SK-N-SH (cell line): ENCODE measurements at regions not wholly inside any gene's neighbourhood (a gene's known extent, or its start where the extent isn't known, plus 50 kb on each side); places are given as distances from the start of the nearest gene placed in this dataset.

Experiments
- CTCF ChIA-PET: fragments of 300-600, 350-600 bp; formaldehyde crosslinking; extraction: SDS; loops from one replicate; lab custom pipeline; 2021; lab: Yijun Ruan, JAX
- POLR2A ChIA-PET: fragments of 350-600 bp; sonication (Branson Sonifier 250); formaldehyde crosslinking; extraction: SDS; loops from one replicate; lab custom pipeline; 2020; ENCODE audit warnings: antibody characterized with exemption, inconsistent platforms; lab: Yijun Ruan, JAX
- DNase-seq: peaks from one replicate; pipeline ENCODE4 v3.0.0; 2012
- H2AFZ ChIP-seq: fragments of 200-600 bp; sonication (generic); 2 replicates; pipeline ENCODE4 v1.8.1; 2016; ENCODE audit warnings: antibody characterized with exemption, mild to moderate bottlenecking, low read depth
- H3F3A ChIP-seq: fragments of 200-600 bp; sonication (generic); replicated peaks from 2 replicates; pipeline ENCODE3; 2016; ENCODE audit warnings: antibody characterized with exemption, mild to moderate bottlenecking; ENCODE audit not compliant: insufficient read depth
- H3K27ac ChIP-seq, 2 experiments: fragments of 200-500 bp in 1 of 2; fragments of 200-600 bp in 1 of 2; sonication (Bioruptor generic) in 1 of 2; sonication (generic), shearing (Covaris generic) in 1 of 2; 2 replicates each; pipeline versions ENCODE4 v1.5.1 to v1.6.1; 2014 to 2016; ENCODE audit warnings: low read depth in 2 of 2, inconsistent platforms in 1 of 2, low read length in 1 of 2, mild to moderate bottlenecking in 1 of 2, mixed read lengths in 1 of 2
- H3K27me3 ChIP-seq: fragments of 200-600 bp; sonication (generic), shearing (Covaris generic); 2 replicates; pipeline ENCODE4 v1.6.1; 2016; ENCODE audit warnings: mixed run types; ENCODE audit not compliant: insufficient read depth
- H3K36me3 ChIP-seq, 2 experiments: fragments of 200-500 bp in 1 of 2; fragments of 200-600 bp in 1 of 2; sonication (Bioruptor generic) in 1 of 2; sonication (generic) in 1 of 2; replicated peaks in 1 of 2; 2 replicates each; pipeline versions ENCODE3 to v1.5.1; 2014 to 2016; ENCODE audit warnings: low read length in 1 of 2, mild to moderate bottlenecking in 1 of 2; ENCODE audit not compliant: insufficient read depth in 2 of 2, control insufficient read depth in 1 of 2
- H3K4me1 ChIP-seq, 2 experiments: fragments of 200-500 bp in 1 of 2; fragments of 200-600 bp in 1 of 2; sonication (Bioruptor generic) in 1 of 2; sonication (generic), shearing (Covaris generic) in 1 of 2; 2 replicates each; pipeline versions ENCODE4 v1.5.1 to v1.6.1; 2014 to 2016; ENCODE audit warnings: low read depth in 1 of 2, low read length in 1 of 2, mixed run types in 1 of 2; ENCODE audit not compliant: insufficient read depth in 2 of 2, control insufficient read depth in 1 of 2
- H3K4me2 ChIP-seq: fragments of 200-600 bp; sonication (generic), shearing (Covaris generic); 2 replicates; pipeline ENCODE4 v1.6.1; 2017; ENCODE audit warnings: mixed run types
- H3K4me3 ChIP-seq, 2 experiments: fragments of 200-500 bp in 1 of 2; fragments of 200-600 bp in 1 of 2; sonication (Bioruptor generic) in 1 of 2; sonication (generic), shearing (Covaris generic) in 1 of 2; 2 replicates each; pipeline versions ENCODE4 v1.5.1 to v1.8.1; 2014 to 2016; ENCODE audit warnings: low read depth in 2 of 2, inconsistent platforms in 1 of 2, low read length in 1 of 2, mild to moderate bottlenecking in 1 of 2, mixed read lengths in 1 of 2, moderate library complexity in 1 of 2
- H3K79me2 ChIP-seq: fragments of 200-600 bp; sonication (generic); 2 replicates; pipeline ENCODE4 v1.8.1; 2017; ENCODE audit warnings: mild to moderate bottlenecking; ENCODE audit not compliant: insufficient read depth
- H3K9ac ChIP-seq: fragments of 200-600 bp; sonication (generic); 2 replicates; pipeline ENCODE4 v1.6.1; 2017; ENCODE audit warnings: mixed run types
- H3K9me2 ChIP-seq: fragments of 200-600 bp; sonication (generic); 2 replicates; pipeline ENCODE4 v1.6.1; 2017; ENCODE audit warnings: mixed run types
- H3K9me3 ChIP-seq: fragments of 200-600 bp; sonication (generic); 2 replicates; pipeline ENCODE4 v1.6.1; 2017; ENCODE audit warnings: mixed run types, mild to moderate bottlenecking, moderate library complexity
- H4K20me1 ChIP-seq: fragments of 200-600 bp; sonication (generic); 2 replicates; pipeline ENCODE4 v1.6.1; 2017; ENCODE audit warnings: mild to moderate bottlenecking, mixed run types; ENCODE audit not compliant: insufficient read depth
- CHD2 ChIP-seq: fragments of 150-350 bp; IDR thresholded peaks from 2 replicates; pipeline ENCODE4 v1.6.1; 2018; ENCODE audit warnings: low read length; ENCODE audit not compliant: partially characterized antibody
- CTCF ChIP-seq: fragments of 200-600 bp; sonication (generic); IDR thresholded peaks from 2 replicates; pipeline ENCODE4 v1.6.1; 2017; ENCODE audit warnings: antibody characterized with exemption, mild to moderate bottlenecking, moderate library complexity
- FOSL2 ChIP-seq: IDR thresholded peaks from 2 replicates; pipeline ENCODE4 v1.4.0; 2012; ENCODE audit warnings: low read depth, mild to moderate bottlenecking, moderate library complexity, borderline replicate concordance
- FOXJ3 ChIP-seq: sonication (generic); formaldehyde crosslinking; IDR thresholded peaks from 2 replicates; pipeline ENCODE4 v1.5.1; 2020; ENCODE audit warnings: mild to moderate bottlenecking, missing genetic modification reagents
- GABPA ChIP-seq: IDR thresholded peaks from 2 replicates; pipeline ENCODE4 v1.4.0; 2012; ENCODE audit warnings: low read depth, mild to moderate bottlenecking
- GATA2 ChIP-seq: sonication (generic); formaldehyde crosslinking; IDR thresholded peaks from 2 replicates; pipeline ENCODE4 v1.5.0; 2020; ENCODE audit warnings: mild to moderate bottlenecking, missing genetic modification reagents
- IRF3 ChIP-seq: fragments of 150-350 bp; IDR thresholded peaks from 2 replicates; pipeline ENCODE4 v1.6.1; 2016; ENCODE audit warnings: mild to moderate bottlenecking, low read depth, low read length
- JUND ChIP-seq: IDR thresholded peaks from 2 replicates; pipeline ENCODE4 v1.4.0; 2012
- MAX ChIP-seq: IDR thresholded peaks from 2 replicates; pipeline ENCODE4 v1.4.0; 2012; ENCODE audit warnings: low read depth
- MXI1 ChIP-seq: IDR thresholded peaks from 2 replicates; pipeline ENCODE4 v1.6.1; 2012; ENCODE audit warnings: mild to moderate bottlenecking, low read depth, low read length, improper control_type of control experiment
- NRF1 ChIP-seq: IDR thresholded peaks from 2 replicates; pipeline ENCODE4 v1.6.1; 2012; ENCODE audit warnings: low read depth, mild to moderate bottlenecking, low read length
- PBX3 ChIP-seq: IDR thresholded peaks from 2 replicates; pipeline ENCODE4; 2012
- POLR2AphosphoS5 ChIP-seq: IDR thresholded peaks from 2 replicates; pipeline ENCODE4 v1.6.1; 2012; ENCODE audit warnings: low read depth, low read length
- REST ChIP-seq: IDR thresholded peaks from 2 replicates; pipeline ENCODE4 v1.6.1; 2012; ENCODE audit warnings: mild to moderate bottlenecking, low read depth, low read length, moderate library complexity
- RFX5 ChIP-seq: IDR thresholded peaks from 2 replicates; pipeline ENCODE4 v1.6.1; 2012; ENCODE audit warnings: mild to moderate bottlenecking, improper control_type of control experiment, low read length
- TEAD4 ChIP-seq: IDR thresholded peaks from 2 replicates; pipeline ENCODE4 v1.4.0; 2012; ENCODE audit warnings: mild to moderate bottlenecking, borderline replicate concordance; ENCODE audit not compliant: insufficient read depth
- YY1 ChIP-seq: IDR thresholded peaks from 2 replicates; pipeline ENCODE4 v1.4.0; 2012; ENCODE audit warnings: low read depth, mild to moderate bottlenecking
- ZBTB33 ChIP-seq: IDR thresholded peaks from 2 replicates; pipeline ENCODE4 v1.4.0; 2012; ENCODE audit warnings: low read depth, borderline replicate concordance
- WGBS: methylation state at CpG from one replicate; pipeline ENCODE4 v1.1.6; 2017; ENCODE audit warnings: low lambda C conversion rate; 5-methylcytosine and 5-hydroxymethylcytosine counted together

GRCh38 chr6:27539551-27539950 lies 66.6 kb upstream of the ZNF184 start:
- Histone ChIP-seq H3K4me1 (no peaks in the 10 kb centered on the region), H3K36me3 (no peaks in the 10 kb centered on the region)
- POLR2A ChIA-PET = no interaction called here

More at GRCh38 chr6:27539551-27539950, 66.6 kb upstream of the ZNF184 start:
- no peak overlapping the region for H3K4me2 ChIP-seq
- H3K9ac ChIP-seq = no peak overlapping the region
- TF ChIP-seq GATA2 (CRISPR knock-in tag) = no peak
- no peak for TF ChIP-seq FOSL2
- TF ChIP-seq IRF3 = no peak
- no peak for TF ChIP-seq FOXJ3 (CRISPR knock-in tag)
- no peak for TF ChIP-seq CTCF
- TF ChIP-seq CHD2 = no peak
- TF ChIP-seq TEAD4 = no peak
- no peak for TF ChIP-seq RFX5
- no peak for TF ChIP-seq GABPA
- TF ChIP-seq REST = no peak
- TF ChIP-seq ZBTB33 = no peak
- no peak for TF ChIP-seq JUND
- no peak for TF ChIP-seq YY1
- no peak for TF ChIP-seq MXI1
- no peak for TF ChIP-seq MAX
- no peak for TF ChIP-seq NRF1
- no peak for TF ChIP-seq PBX3
- TF ChIP-seq POLR2AphosphoS5 = no peak
- H3K9me3 ChIP-seq = no peaks in the 10 kb centered on the region
- H3K79me2 ChIP-seq = no peaks in the 10 kb centered on the region
- peaks cover 57% of the 10 kb centered on the region for H3K27me3 ChIP-seq
- H2AFZ ChIP-seq = no peak overlapping the region
- H4K20me1 ChIP-seq = no peaks in the 10 kb centered on the region
- H3F3A ChIP-seq = no peaks in the 10 kb centered on the region
- no peaks in the 10 kb centered on the region for H3K9me2 ChIP-seq
- WGBS = 22% methylated on average over 12 of the region's 13 CpGs
- no peak for DNase-seq
- H3K4me3 ChIP-seq = no peak overlapping the region
- no peak overlapping the region for H3K27ac ChIP-seq
- CTCF ChIA-PET = no interaction called here
